HEK293 (cell line): ENCODE measurements at regions not wholly inside any gene's neighbourhood (a gene's known extent, or its start where the extent isn't known, plus 50 kb on each side); places are given as distances from the start of the nearest gene placed in this dataset.
A peak's percentile ranks its signal among the peaks of the same experiment; 100 is the strongest.

ENCODE experiments used
- CTCF ChIA-PET: fragments of 350-600 bp; formaldehyde crosslinking; extraction: SDS; loops from one replicate; lab custom pipeline; 2021; ENCODE audit warnings: antibody characterized with exemption; lab: Yijun Ruan, JAX
- POLR2A ChIA-PET: fragments of 300-600 bp; formaldehyde crosslinking; extraction: SDS; loops from one replicate; lab custom pipeline; 2020; ENCODE audit warnings: antibody characterized with exemption, inconsistent platforms; lab: Yijun Ruan, JAX
- H3K27ac ChIP-seq: fragments of 200-500 bp; sonication (Bioruptor generic); 2 replicates; pipeline ENCODE4 v1.5.1; 2014; ENCODE audit warnings: low read depth, low read length, control low read depth, inconsistent platforms; ENCODE audit errors: extremely low read depth
- H3K36me3 ChIP-seq, 2 experiments: fragments of 200-500 bp in 1 of 2; sonication (Bioruptor generic) in 1 of 2; 1 replicate in 1 of 2; 2 replicates in 1 of 2; pipeline ENCODE4 v1.5.1; 2014 to 2017; ENCODE audit warnings: inconsistent platforms in 2 of 2, low read length in 2 of 2; ENCODE audit not compliant: control insufficient read depth in 2 of 2, insufficient read depth in 1 of 2
- H3K4me1 ChIP-seq: fragments of 200-500 bp; sonication (Bioruptor generic); 2 replicates; pipeline ENCODE4 v1.5.1; 2014; ENCODE audit warnings: mild to moderate bottlenecking, low read length, inconsistent platforms; ENCODE audit not compliant: control insufficient read depth, insufficient read depth
- H3K4me3 ChIP-seq: 2 replicates; pipeline ENCODE4 v1.5.1; 2011; ENCODE audit warnings: low read depth, mild to moderate bottlenecking, control low read depth, low read length, moderate library complexity
- H3K9me3 ChIP-seq: fragments of 200-500 bp; sonication (Bioruptor generic); 2 replicates; pipeline ENCODE4 v1.5.1; 2014; ENCODE audit warnings: low read depth, low read length, inconsistent platforms; ENCODE audit not compliant: control insufficient read depth, insufficient read depth
- GLIS2 ChIP-seq: fragments of 450-650 bp; formaldehyde crosslinking; IDR thresholded peaks from 2 replicates; pipeline ENCODE4 v1.5.1; 2016; ENCODE audit warnings: missing biosample characterization, missing genetic modification characterization
- IKZF3 ChIP-seq: fragments of 450-650 bp; IDR thresholded peaks from 2 replicates; pipeline ENCODE4 v1.5.0; 2018; ENCODE audit warnings: missing biosample characterization, mild to moderate bottlenecking, missing genetic modification characterization, moderate library complexity
- MEIS1 ChIP-seq: sonication (generic); formaldehyde crosslinking; IDR thresholded peaks from 2 replicates; pipeline ENCODE4 v1.8.1; 2022; ENCODE audit warnings: missing genetic modification reagents, mild to moderate bottlenecking, borderline replicate concordance
- REPIN1 ChIP-seq: fragments of 450-650 bp; formaldehyde crosslinking; IDR thresholded peaks from 2 replicates; pipeline ENCODE4 v1.5.1; 2017; ENCODE audit warnings: missing biosample characterization, missing genetic modification characterization, low read depth
- SALL2 ChIP-seq: fragments of 450-650 bp; formaldehyde crosslinking; IDR thresholded peaks from 2 replicates; pipeline ENCODE4 v1.5.0; 2017; ENCODE audit warnings: missing biosample characterization, mild to moderate bottlenecking, missing genetic modification characterization, borderline replicate concordance
- SP7 ChIP-seq: fragments of 450-650 bp; formaldehyde crosslinking; IDR thresholded peaks from 2 replicates; pipeline ENCODE4 v1.5.1; 2016; ENCODE audit warnings: missing biosample characterization, missing genetic modification characterization
- ZBTB26 ChIP-seq: fragments of 450-650 bp; formaldehyde crosslinking; optimal IDR thresholded peaks from 2 replicates; pipeline ENCODE3; 2016; ENCODE audit warnings: missing biosample characterization, mild to moderate bottlenecking, missing genetic modification characterization
- ZBTB8A ChIP-seq: fragments of 450-650 bp; formaldehyde crosslinking; IDR thresholded peaks from 2 replicates; pipeline ENCODE4 v1.5.1; 2016; ENCODE audit warnings: missing biosample characterization, missing genetic modification characterization
- ZFP37 ChIP-seq: fragments of 450-650 bp; formaldehyde crosslinking; IDR thresholded peaks from 2 replicates; pipeline ENCODE4 v1.5.1; 2016; ENCODE audit warnings: missing biosample characterization, missing genetic modification characterization
- ZNF140 ChIP-seq: fragments of 450-650 bp; formaldehyde crosslinking; IDR thresholded peaks from 2 replicates; pipeline ENCODE4 v1.5.1; 2016; ENCODE audit warnings: missing biosample characterization, missing genetic modification characterization
- ZNF155 ChIP-seq: fragments of 450-650 bp; formaldehyde crosslinking; IDR thresholded peaks from 2 replicates; pipeline ENCODE4 v1.5.1; 2016; ENCODE audit warnings: missing biosample characterization, missing genetic modification characterization
- ZNF416 ChIP-seq: fragments of 450-650 bp; formaldehyde crosslinking; IDR thresholded peaks from 2 replicates; pipeline ENCODE4 v1.5.1; 2016; ENCODE audit warnings: missing biosample characterization, missing genetic modification characterization
- ZNF449 ChIP-seq: fragments of 450-650 bp; formaldehyde crosslinking; IDR thresholded peaks from 2 replicates; pipeline ENCODE4 v1.5.1; 2017; ENCODE audit warnings: missing biosample characterization, mild to moderate bottlenecking, missing genetic modification characterization, moderate library complexity
- ZNF530 ChIP-seq: fragments of 450-650 bp; formaldehyde crosslinking; IDR thresholded peaks from 2 replicates; pipeline ENCODE4 v1.5.1; 2016; ENCODE audit warnings: low read depth, missing biosample characterization, missing genetic modification characterization
- ZNF549 ChIP-seq: fragments of 450-650 bp; IDR thresholded peaks from 2 replicates; pipeline ENCODE4 v1.5.1; 2018; ENCODE audit warnings: missing biosample characterization, missing genetic modification characterization, mild to moderate bottlenecking, inconsistent platforms, moderate library complexity
- ZNF792 ChIP-seq: fragments of 450-650 bp; formaldehyde crosslinking; IDR thresholded peaks from 2 replicates; pipeline ENCODE4 v1.5.1; 2016; ENCODE audit warnings: missing biosample characterization, missing genetic modification characterization
- ZNF843 ChIP-seq: fragments of 450-650 bp; formaldehyde crosslinking; IDR thresholded peaks from 2 replicates; pipeline ENCODE4 v1.5.1; 2016; ENCODE audit warnings: missing biosample characterization, missing genetic modification characterization
- ZXDB ChIP-seq: fragments of 450-650 bp; formaldehyde crosslinking; IDR thresholded peaks from 2 replicates; pipeline ENCODE4 v1.5.1; 2016; ENCODE audit warnings: missing biosample characterization, missing genetic modification characterization
- TF ChIP-seq, protein P1 (sequence below): fragments of 450-650 bp; IDR thresholded peaks from 2 replicates; pipeline ENCODE4 v1.5.1; 2018; ENCODE audit warnings: missing biosample characterization, mild to moderate bottlenecking, missing genetic modification characterization
- TF ChIP-seq, protein P2 (sequence below): IDR thresholded peaks from 2 replicates; pipeline ENCODE4 v1.6.1; 2011; ENCODE audit warnings: mild to moderate bottlenecking, low read depth, low read length, borderline replicate concordance
- TF ChIP-seq, protein P3 (sequence below): fragments of 450-650 bp; formaldehyde crosslinking; IDR thresholded peaks from 2 replicates; pipeline ENCODE4 v1.5.1; 2016; ENCODE audit warnings: missing biosample characterization, missing genetic modification characterization

DNA sequence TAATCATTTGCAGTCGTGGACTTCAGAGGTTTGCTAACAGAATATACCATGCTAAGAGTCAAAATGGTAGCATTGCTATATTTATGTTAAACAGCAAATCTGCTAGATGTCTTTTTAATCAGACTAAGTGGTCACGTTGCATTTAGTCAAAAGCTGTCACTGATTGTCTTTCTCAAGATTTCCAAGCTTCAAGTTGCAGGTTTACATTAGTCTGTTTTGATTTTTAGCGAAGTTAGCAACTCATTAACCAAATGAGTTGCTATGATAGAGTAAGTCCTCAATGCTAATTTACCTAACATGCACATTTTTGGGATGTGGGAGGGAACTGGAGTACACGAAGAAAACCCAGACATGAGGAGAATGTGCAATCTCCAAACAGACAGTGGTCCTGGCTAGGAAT is 653.2 kb downstream of the TNS3 start:
- Histone ChIP-seq H3K9me3 (no peaks in the 10 kb centered on the region), H3K4me1 (peaks cover 10% of the 10 kb centered on the region; the same call in 1 of the 2 replicates), H3K27ac (no peak overlapping the region), H3K36me3 (no peaks in the 10 kb centered on the region), H3K4me3 (no peak overlapping the region)
- TF ChIP-seq, protein P1, sequence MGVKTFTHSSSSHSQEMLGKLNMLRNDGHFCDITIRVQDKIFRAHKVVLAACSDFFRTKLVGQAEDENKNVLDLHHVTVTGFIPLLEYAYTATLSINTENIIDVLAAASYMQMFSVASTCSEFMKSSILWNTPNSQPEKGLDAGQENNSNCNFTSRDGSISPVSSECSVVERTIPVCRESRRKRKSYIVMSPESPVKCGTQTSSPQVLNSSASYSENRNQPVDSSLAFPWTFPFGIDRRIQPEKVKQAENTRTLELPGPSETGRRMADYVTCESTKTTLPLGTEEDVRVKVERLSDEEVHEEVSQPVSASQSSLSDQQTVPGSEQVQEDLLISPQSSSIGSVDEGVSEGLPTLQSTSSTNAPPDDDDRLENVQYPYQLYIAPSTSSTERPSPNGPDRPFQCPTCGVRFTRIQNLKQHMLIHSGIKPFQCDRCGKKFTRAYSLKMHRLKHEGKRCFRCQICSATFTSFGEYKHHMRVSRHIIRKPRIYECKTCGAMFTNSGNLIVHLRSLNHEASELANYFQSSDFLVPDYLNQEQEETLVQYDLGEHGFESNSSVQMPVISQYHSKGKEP (tag by site-specific recombination) = peak; percentile 59; the same call in 1 of the 2 replicates
- no peak for TF ChIP-seq SP7 (tag by site-specific recombination)
- ChIA-PET CTCF (interaction anchor here (0.6 to 1.0 kb wide), 3 partner anchors 19 to 965 kb away, joined by 3 read pairs; no protein-coding TSS in a partner anchor), POLR2A (no interaction called here)

- Histone ChIP-seq H3K4me3 (no peak overlapping the region), H3K36me3 (no peaks in the 10 kb centered on the region), H3K9me3 (no peaks in the 10 kb centered on the region), H3K27ac (no peak overlapping the region), H3K4me1 (no peaks in the 10 kb centered on the region; the same call in 1 of the 2 replicates)
- TF ChIP-seq ZNF792 (tag by site-specific recombination) = no peak
- TF ChIP-seq ZNF549 = no peak
- no peak for TF ChIP-seq GLIS2
- CTCF ChIA-PET = interaction anchor here (0.7 kb wide), 1 partner anchor 161 kb away, joined by 3 read pairs; no protein-coding TSS in a partner anchor
- POLR2A ChIA-PET = no interaction called here
These were observed 654.6 kb downstream of the TNS3 start for GRCh38 chr7:46927131-46927810.

DNA sequence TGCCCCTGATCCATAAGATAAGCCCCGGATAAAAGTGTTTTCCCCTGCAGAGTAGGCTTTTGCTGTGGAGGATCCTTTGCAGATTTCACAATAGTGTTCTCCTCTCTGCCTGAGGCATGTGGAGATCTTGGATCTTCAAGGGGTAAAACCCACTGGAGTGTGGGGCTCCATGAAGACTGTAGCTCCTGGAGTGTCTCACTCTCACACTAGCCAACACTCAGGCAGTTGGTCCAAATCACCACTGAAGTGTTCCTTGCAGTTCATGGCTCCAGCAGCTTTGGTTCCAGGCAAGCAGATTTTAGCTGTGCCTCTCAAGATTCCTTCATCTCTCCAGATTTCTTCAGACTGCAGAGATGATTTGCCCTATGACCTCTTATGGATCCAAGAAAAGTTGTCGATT is 665.3 kb downstream of the TNS3 start:
- Histone ChIP-seq H3K27ac (no peak overlapping the region), H3K36me3 (no peaks in the 10 kb centered on the region), H3K9me3 (no peaks in the 10 kb centered on the region), H3K4me1 (peaks cover 2% of the 10 kb centered on the region; the same call in 1 of the 2 replicates), H3K4me3 (no peak overlapping the region)
- ChIA-PET POLR2A (no interaction called here), CTCF (no interaction called here)
- TF ChIP-seq IKZF3 = no peak
- no peak for TF ChIP-seq ZNF449 (tag by site-specific recombination)
- TF ChIP-seq ZNF140 (tag by site-specific recombination) = no peak
- TF ChIP-seq ZBTB26 (tag by site-specific recombination) = no peak
- no peak for TF ChIP-seq SALL2 (tag by site-specific recombination)
- TF ChIP-seq, protein P2, sequence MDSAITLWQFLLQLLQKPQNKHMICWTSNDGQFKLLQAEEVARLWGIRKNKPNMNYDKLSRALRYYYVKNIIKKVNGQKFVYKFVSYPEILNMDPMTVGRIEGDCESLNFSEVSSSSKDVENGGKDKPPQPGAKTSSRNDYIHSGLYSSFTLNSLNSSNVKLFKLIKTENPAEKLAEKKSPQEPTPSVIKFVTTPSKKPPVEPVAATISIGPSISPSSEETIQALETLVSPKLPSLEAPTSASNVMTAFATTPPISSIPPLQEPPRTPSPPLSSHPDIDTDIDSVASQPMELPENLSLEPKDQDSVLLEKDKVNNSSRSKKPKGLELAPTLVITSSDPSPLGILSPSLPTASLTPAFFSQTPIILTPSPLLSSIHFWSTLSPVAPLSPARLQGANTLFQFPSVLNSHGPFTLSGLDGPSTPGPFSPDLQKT = no peak

- ChIA-PET POLR2A (no interaction called here), CTCF (interaction anchor here (0.6 kb wide), 1 partner anchor 49 kb away, joined by 3 read pairs; no protein-coding TSS in a partner anchor)
- H3K9me3 ChIP-seq = no peaks in the 10 kb centered on the region
- no peaks in the 10 kb centered on the region for H3K36me3 ChIP-seq
- no peak overlapping the region for H3K27ac ChIP-seq
- peaks cover 11% of the 10 kb centered on the region for H3K4me1 ChIP-seq
- H3K4me3 ChIP-seq = no peak overlapping the region
- TF ChIP-seq, protein P3, sequence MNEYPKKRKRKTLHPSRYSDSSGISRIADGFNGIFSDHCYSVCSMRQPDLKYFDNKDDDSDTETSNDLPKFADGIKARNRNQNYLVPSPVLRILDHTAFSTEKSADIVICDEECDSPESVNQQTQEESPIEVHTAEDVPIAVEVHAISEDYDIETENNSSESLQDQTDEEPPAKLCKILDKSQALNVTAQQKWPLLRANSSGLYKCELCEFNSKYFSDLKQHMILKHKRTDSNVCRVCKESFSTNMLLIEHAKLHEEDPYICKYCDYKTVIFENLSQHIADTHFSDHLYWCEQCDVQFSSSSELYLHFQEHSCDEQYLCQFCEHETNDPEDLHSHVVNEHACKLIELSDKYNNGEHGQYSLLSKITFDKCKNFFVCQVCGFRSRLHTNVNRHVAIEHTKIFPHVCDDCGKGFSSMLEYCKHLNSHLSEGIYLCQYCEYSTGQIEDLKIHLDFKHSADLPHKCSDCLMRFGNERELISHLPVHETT = no peak
- TF ChIP-seq ZNF843 (no peak), MEIS1 (CRISPR knock-in tag) (no peak), ZNF549 (no peak), ZXDB (no peak), ZNF792 (tag by site-specific recombination) (no peak), ZFP37 (tag by site-specific recombination) (no peak), ZNF155 (tag by site-specific recombination) (no peak), ZNF530 (tag by site-specific recombination) (no peak), REPIN1 (no peak), ZNF416 (tag by site-specific recombination) (no peak), ZBTB8A (tag by site-specific recombination) (no peak)
These were observed 669.2 kb downstream of the TNS3 start for GRCh38 chr7:46912692-46913091.
